Calu3 (cell line): ENCODE measurements at regions not wholly inside any gene's neighbourhood (a gene's known extent, or its start where the extent isn't known, plus 50 kb on each side); places are given as distances from the start of the nearest gene placed in this dataset.

ENCODE experiments used
- BruUV-seq: library from RNA; stranded (reverse); fragments of 400-500 nt; replicated peaks from 2 replicates; lab custom pipeline; 2021; lab: Mats Ljungman, UMichigan
- CTCF ChIA-PET: fragments of 300-600 bp; sonication (Branson Sonifier 250); formaldehyde crosslinking; loops from one replicate; lab custom pipeline; 2022; ENCODE audit warnings: antibody characterized with exemption; lab: Charles Lee
- DNase-seq: peaks from one replicate; pipeline ENCODE4 v3.0.0; 2022
- H3K27ac Mint-ChIP-seq: one replicate; pipeline ENCODE4 v1.8.0; 2022; ENCODE audit warnings: mixed read lengths; ENCODE audit not compliant: unreplicated experiment
- H3K27me3 Mint-ChIP-seq: one replicate; pipeline ENCODE4 v1.8.0; 2022; ENCODE audit warnings: mixed read lengths; ENCODE audit not compliant: unreplicated experiment
- H3K36me3 Mint-ChIP-seq: one replicate; pipeline ENCODE4 v1.8.0; 2022; ENCODE audit warnings: mild to moderate bottlenecking, moderate library complexity, mixed read lengths; ENCODE audit not compliant: insufficient read depth, unreplicated experiment
- H3K4me1 Mint-ChIP-seq: one replicate; pipeline ENCODE4 v1.8.0; 2022; ENCODE audit warnings: mild to moderate bottlenecking, low read depth, mixed read lengths; ENCODE audit not compliant: unreplicated experiment
- H3K4me3 Mint-ChIP-seq: one replicate; pipeline ENCODE4 v1.8.0; 2022; ENCODE audit warnings: mild to moderate bottlenecking, low read depth, moderate library complexity, mixed read lengths; ENCODE audit not compliant: unreplicated experiment
- H3K9me3 Mint-ChIP-seq: one replicate; pipeline ENCODE4 v1.8.0; 2022; ENCODE audit warnings: low read depth, mixed read lengths; ENCODE audit not compliant: unreplicated experiment
- intact Hi-C: fragments of 100-400 bp; cut with micrococcal nuclease; formaldehyde crosslinking; loops from one replicate; pipeline ENCODE4 v1.10.0; 2022; ENCODE audit not compliant: unreplicated experiment
- TF ChIP-seq, protein P1 (sequence below): fragments of 200-600 bp; IDR thresholded peaks from one replicate; pipeline ENCODE4 v1.8.0; 2022; ENCODE audit warnings: antibody characterized with exemption; ENCODE audit not compliant: unreplicated experiment

DNA sequence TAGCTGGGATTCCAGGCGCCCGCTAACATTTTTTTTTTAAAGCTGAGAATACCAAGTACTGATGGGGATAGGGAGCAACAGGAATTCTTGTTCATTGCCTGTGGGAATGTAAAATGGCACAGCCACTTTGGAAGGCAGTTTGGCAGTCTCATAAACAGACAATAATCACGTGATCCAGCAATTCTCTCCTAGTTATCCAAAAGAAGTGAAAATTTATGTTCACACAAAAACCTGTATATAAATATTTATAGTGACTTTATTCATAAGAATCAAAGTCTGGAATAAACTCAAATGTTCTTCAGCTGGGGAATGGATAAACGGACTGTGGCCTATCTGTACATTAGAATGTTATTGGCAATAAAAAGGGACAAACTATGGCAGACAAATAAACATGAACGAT is 72.5 kb upstream of the NEO1 start:
- Mint-ChIP-seq H3K27me3 (peaks cover 67% of the 10 kb centered on the region), H3K4me3 (no peak overlapping the region), H3K36me3 (no peaks in the 10 kb centered on the region), H3K4me1 (no peaks in the 10 kb centered on the region), H3K9me3 (no peaks in the 10 kb centered on the region), H3K27ac (no peak overlapping the region)
- intact Hi-C loops = no loop called here
- TF ChIP-seq, protein P1, sequence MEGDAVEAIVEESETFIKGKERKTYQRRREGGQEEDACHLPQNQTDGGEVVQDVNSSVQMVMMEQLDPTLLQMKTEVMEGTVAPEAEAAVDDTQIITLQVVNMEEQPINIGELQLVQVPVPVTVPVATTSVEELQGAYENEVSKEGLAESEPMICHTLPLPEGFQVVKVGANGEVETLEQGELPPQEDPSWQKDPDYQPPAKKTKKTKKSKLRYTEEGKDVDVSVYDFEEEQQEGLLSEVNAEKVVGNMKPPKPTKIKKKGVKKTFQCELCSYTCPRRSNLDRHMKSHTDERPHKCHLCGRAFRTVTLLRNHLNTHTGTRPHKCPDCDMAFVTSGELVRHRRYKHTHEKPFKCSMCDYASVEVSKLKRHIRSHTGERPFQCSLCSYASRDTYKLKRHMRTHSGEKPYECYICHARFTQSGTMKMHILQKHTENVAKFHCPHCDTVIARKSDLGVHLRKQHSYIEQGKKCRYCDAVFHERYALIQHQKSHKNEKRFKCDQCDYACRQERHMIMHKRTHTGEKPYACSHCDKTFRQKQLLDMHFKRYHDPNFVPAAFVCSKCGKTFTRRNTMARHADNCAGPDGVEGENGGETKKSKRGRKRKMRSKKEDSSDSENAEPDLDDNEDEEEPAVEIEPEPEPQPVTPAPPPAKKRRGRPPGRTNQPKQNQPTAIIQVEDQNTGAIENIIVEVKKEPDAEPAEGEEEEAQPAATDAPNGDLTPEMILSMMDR = no peak
- BruUV-seq = no TSS peak
- CTCF ChIA-PET = no interaction called here
- DNase-seq = no peak

DNA sequence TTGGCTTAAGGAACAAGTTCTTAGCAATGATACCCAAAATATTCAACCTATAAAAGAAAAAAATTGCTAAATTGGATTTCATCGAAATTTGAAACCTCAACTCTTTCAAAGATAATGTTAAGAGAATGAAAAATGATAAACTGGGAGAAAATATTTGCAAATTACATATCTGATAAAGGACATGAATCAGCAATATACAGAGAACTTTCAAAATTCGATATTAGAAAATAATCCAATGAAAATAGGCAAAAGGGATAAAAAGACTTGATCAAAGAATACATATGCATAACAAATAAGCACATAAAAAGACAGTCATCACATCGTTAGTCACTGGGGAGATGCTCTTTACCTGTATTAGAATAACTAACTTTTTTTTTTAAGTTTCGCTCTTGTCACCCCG is 73.0 kb upstream of the NEO1 start:
- Mint-ChIP-seq H3K4me3 (no peak overlapping the region), H3K27ac (no peak overlapping the region), H3K36me3 (no peaks in the 10 kb centered on the region), H3K4me1 (no peaks in the 10 kb centered on the region), H3K27me3 (peaks cover 67% of the 10 kb centered on the region), H3K9me3 (no peaks in the 10 kb centered on the region)
- CTCF ChIA-PET = no interaction called here
- TF ChIP-seq, protein P1 = no peak
- BruUV-seq = no TSS peak
- intact Hi-C loops = no loop called here
- DNase-seq = no peak

DNA sequence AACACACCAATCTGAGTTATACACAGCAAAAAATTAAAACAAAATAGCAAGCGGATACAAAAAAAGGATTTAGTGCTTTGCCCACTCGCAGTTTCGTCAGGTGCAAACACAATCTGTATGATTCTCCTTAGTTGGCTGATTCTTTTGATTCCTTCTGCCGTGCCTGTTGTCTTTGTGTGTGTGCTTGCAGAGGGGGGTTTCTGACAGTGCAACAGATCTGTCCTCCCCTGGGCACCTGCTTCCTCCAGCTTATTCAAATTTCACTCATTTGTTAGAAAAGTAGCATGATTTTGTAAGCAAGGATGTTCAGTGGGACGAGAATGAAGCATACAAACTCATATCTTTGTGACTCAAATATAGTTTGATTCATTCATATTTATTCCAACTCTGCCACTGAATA is 74.0 kb upstream of the NEO1 start:
- H3K4me1 Mint-ChIP-seq = no peaks in the 10 kb centered on the region

DNA sequence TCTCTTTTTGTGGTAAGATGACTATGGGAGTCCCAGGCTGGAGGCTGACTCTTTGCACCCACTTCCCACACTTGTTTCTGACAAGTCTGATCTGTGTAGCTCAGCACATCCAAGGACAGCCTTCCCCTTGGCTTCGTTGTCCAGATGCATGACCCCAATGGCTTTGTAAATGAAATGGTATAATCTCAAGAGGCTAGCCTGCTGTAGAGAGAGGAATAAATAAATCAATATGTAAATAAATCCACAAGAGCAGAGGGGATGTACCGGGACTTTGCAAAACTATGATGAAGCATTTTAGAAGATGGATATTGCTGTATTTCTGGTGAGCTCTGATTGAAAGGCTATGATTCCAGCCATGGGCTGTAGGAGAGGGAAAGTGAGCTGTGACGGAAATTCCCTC is 79.9 kb upstream of the NEO1 start:
- BruUV-seq = no TSS peak
- CTCF ChIA-PET = no interaction called here
- DNase-seq = no peak
- no peak overlapping the region for H3K4me3 Mint-ChIP-seq
- H3K27ac Mint-ChIP-seq = no peak overlapping the region
- peaks cover 77% of the 10 kb centered on the region for H3K27me3 Mint-ChIP-seq
- H3K4me1 Mint-ChIP-seq = peaks cover 9% of the 10 kb centered on the region
- intact Hi-C loops = no loop called here
- no peaks in the 10 kb centered on the region for H3K9me3 Mint-ChIP-seq
- H3K36me3 Mint-ChIP-seq = no peaks in the 10 kb centered on the region
- TF ChIP-seq, protein P1 = no peak

More for the DNA sequence above, 74.0 kb upstream of the NEO1 start:
- intact Hi-C loops = no loop called here
- Mint-ChIP-seq H3K4me3 (no peak overlapping the region), H3K27me3 (peaks cover 67% of the 10 kb centered on the region), H3K27ac (no peak overlapping the region), H3K9me3 (no peaks in the 10 kb centered on the region), H3K36me3 (no peaks in the 10 kb centered on the region)
- TF ChIP-seq, protein P1 = no peak
- no peak for DNase-seq
- CTCF ChIA-PET = no interaction called here
- no TSS peak for BruUV-seq

DNA sequence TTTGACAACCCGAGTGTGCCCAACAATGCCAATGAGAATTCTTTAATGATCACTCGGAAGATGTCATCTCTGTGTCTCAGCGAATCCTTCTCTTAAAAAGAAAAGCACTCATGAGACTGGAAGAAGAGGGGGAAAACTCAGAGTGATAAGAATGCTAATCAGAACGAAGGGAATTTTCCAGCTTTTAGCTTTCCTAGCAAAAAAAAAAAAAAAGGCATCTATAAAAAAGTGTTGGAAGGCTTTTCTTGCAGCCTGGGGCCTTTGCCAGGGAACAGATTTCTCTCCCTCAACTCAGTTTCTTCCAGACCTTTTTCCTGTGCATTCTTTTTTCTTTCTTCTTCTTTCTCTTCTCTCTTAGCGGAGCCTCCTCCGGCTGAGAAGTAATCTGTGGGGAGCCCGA is 80.5 kb upstream of the NEO1 start:
- Mint-ChIP-seq H3K4me3 (no peak overlapping the region), H3K27me3 (peaks cover 71% of the 10 kb centered on the region), H3K36me3 (no peaks in the 10 kb centered on the region), H3K27ac (no peak overlapping the region), H3K9me3 (no peaks in the 10 kb centered on the region), H3K4me1 (peaks cover 9% of the 10 kb centered on the region)
- intact Hi-C loops = no loop called here
- TF ChIP-seq, protein P1 = no peak
- no peak for DNase-seq
- CTCF ChIA-PET = no interaction called here
- no TSS peak for BruUV-seq
